ENCODE measurements at regions not wholly inside any gene's neighbourhood (a gene's known extent, or its start where the extent isn't known, plus 50 kb on each side); places are given as distances from the start of the nearest gene placed in this dataset.

DNA sequence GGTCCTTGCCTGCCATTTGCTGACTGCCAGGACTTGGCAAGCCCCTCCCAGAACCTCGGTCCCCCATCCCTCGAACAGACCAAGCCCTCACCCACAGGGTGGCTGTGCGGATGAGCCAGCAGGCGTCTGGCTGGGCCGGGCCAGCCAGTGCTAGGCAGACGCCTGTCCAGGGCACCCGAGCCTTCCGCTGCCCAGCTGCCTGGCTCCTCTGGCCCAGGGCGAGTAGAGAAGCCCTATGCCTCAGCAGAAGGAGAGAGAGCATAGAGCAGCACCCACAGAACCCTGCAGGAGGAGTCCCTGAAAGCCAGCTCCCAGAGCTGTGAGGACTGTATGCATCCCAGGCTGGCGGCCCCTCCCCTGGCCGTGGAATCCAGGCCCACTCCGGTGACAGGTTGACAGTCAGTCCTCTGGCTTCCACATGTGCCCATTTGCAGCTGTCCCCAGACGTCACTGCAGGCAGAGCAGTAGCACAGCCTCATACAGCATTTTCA lies 62.1 kb upstream of the GLI2 start:
- TF ChIP-seq, protein P1, sequence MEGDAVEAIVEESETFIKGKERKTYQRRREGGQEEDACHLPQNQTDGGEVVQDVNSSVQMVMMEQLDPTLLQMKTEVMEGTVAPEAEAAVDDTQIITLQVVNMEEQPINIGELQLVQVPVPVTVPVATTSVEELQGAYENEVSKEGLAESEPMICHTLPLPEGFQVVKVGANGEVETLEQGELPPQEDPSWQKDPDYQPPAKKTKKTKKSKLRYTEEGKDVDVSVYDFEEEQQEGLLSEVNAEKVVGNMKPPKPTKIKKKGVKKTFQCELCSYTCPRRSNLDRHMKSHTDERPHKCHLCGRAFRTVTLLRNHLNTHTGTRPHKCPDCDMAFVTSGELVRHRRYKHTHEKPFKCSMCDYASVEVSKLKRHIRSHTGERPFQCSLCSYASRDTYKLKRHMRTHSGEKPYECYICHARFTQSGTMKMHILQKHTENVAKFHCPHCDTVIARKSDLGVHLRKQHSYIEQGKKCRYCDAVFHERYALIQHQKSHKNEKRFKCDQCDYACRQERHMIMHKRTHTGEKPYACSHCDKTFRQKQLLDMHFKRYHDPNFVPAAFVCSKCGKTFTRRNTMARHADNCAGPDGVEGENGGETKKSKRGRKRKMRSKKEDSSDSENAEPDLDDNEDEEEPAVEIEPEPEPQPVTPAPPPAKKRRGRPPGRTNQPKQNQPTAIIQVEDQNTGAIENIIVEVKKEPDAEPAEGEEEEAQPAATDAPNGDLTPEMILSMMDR (IDR thresholded peaks at IDR 0.05) = no peak
- DNase-seq = no peak
- Histone ChIP-seq H3K36me3 (no peaks in the 10 kb centered on the region), H3K4me1 (peaks cover 0 to 24% (median 4%) of the 10 kb centered on the region in 4 donors), H3K9me3 (no peaks in the 10 kb centered on the region), H3K27ac (no peak overlapping the region), H3K4me3 (no peak overlapping the region), H3K27me3 (peaks cover 0 to 69% of the 10 kb centered on the region in 2 donors)
- intact Hi-C loops (cut with DNase I; ENCODE audit: low total_unique reads) = loop anchor here (2.0 to 10.0 kb wide), 3 partner anchors 119 to 333 kb away; no protein-coding TSS in a partner anchor

DNA sequence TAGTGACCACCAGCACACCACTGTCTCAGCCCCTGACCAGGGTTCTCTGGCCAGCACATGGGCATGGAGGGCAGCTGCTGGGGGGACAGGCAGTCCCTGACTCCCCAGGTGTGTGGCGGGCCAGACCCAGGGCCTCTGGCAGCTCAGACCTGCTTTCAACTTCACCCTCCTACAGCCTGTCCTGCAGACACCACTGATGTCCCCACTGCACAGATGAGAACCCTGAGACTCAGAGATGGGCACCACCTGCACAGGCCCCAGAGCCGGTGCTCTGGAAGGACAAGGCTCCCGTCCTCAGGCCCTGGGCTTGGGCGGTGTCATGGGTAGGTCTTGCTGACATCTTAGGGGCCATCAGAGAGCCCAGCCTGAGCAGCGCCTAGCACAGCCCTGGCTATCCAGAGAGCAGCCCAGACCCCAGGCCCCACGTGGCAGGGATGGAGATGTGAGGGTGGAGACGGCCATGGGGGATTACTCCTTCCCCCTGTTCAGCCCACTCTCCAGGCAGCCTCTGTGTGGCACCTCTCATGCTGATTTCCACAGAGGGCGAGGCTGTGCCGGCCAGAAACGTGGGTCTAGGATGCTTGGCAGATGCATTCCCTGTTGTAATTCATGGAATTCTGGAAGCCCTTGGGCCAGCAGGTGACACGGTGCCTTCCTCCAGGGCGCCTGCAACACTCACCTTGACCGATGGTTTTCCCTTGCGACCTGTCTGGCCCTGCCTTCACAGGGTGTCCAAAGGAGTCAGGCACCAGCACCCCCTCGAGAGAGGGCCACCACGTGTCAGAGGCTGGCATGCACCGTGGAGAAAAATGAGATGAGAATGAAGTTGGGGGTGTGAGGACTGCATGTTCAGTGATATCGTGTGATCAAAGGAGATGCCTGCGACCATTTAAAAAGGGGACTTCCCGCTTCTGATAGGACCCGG lies 61.2 kb upstream of the GLI2 start:
- Histone ChIP-seq H3K36me3 (no peaks in the 10 kb centered on the region), H3K27me3 (peaks cover 0 to 68% of the 10 kb centered on the region in 2 donors), H3K9me3 (no peaks in the 10 kb centered on the region), H3K4me3 (no peak overlapping the region), H3K4me1 (peaks cover 0 to 23% (median 4%) of the 10 kb centered on the region in 4 donors), H3K27ac (no peak overlapping the region)
- TF ChIP-seq, protein P1 (IDR thresholded peaks at IDR 0.05) = no peak
- intact Hi-C loops (cut with DNase I; ENCODE audit: low total_unique reads) = loop anchor here (5.0 to 10.0 kb wide), 3 partner anchors 120 to 240 kb away; no protein-coding TSS in a partner anchor
- no peak for DNase-seq

DNA sequence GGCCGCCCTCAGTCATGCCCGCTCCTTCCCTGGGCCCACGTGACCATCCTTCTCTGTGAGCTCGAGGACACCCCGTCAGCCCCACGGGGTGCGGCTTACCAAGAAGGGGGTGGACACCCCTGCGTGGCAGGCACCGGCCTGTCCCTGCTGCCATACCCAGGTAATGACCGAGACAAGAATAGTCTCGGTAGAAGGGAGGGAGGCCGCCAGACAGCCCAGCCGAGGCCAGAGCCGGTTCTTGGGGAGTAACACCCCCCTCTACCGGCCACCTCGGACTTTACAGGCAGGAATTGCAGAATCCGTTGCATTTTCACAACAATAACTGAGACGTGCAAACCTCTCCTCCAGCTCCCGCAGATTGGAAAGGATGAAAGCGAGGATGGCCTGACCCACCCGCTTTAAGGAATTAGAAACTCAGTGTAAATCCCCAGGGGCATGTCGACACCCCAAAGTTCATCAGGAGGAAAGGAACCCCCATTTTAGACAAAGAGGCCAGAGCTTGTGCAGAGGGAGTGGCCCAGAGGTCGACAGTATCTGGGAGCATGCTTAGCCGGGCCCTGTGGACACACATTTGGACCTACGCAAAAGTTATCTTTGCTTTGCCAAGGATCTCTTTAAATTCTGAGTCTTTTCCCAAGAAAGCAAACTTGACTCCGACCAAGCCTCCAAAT lies 60.1 kb upstream of the GLI2 start:
- Histone ChIP-seq H3K4me3 (no peak overlapping the region), H3K27ac (no peak overlapping the region), H3K4me1 (peaks cover 0 to 19% (median 7%) of the 10 kb centered on the region in 4 donors), H3K27me3 (peaks cover 0 to 64% of the 10 kb centered on the region in 2 donors), H3K36me3 (no peaks in the 10 kb centered on the region), H3K9me3 (no peaks in the 10 kb centered on the region)
- TF ChIP-seq, protein P1 (IDR thresholded peaks at IDR 0.05) = peak; percentile 66 to 68
- peak in 1 of 2 donors; percentile 46 for DNase-seq
- intact Hi-C loops (cut with DNase I; ENCODE audit: low total_unique reads) = loop anchor here (5.0 to 10.0 kb wide), 3 partner anchors 121 to 241 kb away; no protein-coding TSS in a partner anchor

DNA sequence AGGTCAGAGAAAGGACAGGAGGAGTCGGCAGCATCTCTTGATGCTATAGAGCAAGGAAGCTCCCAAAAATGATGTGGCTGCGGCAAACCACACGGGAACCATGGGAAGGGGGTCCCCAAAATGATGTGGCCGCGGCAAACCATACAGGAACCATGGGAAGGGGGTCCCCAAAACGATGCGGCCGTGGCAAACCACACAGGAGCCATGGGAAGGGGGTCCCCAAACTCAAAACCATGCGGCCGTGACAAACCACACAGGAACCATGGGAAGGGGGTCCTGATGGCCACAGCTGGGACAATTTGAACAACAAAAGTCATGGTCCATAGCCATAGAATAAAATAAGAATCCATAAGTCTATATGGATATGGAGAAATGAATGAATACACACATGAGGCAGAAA lies 58.4 kb upstream of the GLI2 start:
- no peaks in the 10 kb centered on the region for H3K9me3 ChIP-seq
- no peak for DNase-seq
- no peak overlapping the region for H3K4me3 ChIP-seq
- H3K36me3 ChIP-seq = no peaks in the 10 kb centered on the region
- peaks cover 0 to 66% of the 10 kb centered on the region in 2 donors for H3K27me3 ChIP-seq
- peaks cover 0 to 13% (median 5%) of the 10 kb centered on the region in 4 donors for H3K4me1 ChIP-seq
- TF ChIP-seq, protein P1 (IDR thresholded peaks at IDR 0.05) = no peak
- intact Hi-C loops (cut with DNase I; ENCODE audit: low total_unique reads) = loop anchor here (5.0 to 10.0 kb wide), 3 partner anchors 122 to 242 kb away; no protein-coding TSS in a partner anchor
- H3K27ac ChIP-seq = no peak overlapping the region

DNA sequence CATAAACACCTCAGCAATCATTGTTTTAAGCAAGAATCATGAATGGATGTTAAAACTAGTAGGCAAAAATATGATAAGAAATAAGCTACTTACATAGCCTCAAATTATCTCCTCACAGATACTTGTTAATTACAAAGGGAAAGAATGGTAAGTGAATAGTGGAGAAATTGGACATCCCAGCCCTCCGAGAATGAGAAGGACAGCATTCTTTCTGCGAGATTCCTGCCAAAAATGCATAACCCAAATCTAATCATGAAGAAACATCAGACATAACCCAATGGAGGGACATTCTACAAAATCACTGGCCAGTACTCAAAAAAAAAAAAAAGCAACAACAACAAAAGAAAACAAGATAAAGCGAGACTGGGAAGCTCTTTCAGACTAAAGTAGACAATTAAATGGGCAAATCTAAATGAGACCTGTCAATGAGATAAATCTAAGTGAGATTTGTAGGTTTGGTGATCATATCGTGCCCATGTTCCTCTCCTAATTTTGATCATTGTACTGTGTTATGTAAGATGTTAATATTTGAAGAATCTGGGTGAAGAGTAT lies 57.9 kb upstream of the GLI2 start:
- Histone ChIP-seq H3K27me3 (peaks cover 0 to 62% of the 10 kb centered on the region in 2 donors), H3K9me3 (no peaks in the 10 kb centered on the region), H3K27ac (no peak overlapping the region), H3K4me3 (no peak overlapping the region), H3K4me1 (peaks cover 0 to 13% (median 5%) of the 10 kb centered on the region in 4 donors), H3K36me3 (no peaks in the 10 kb centered on the region)
- TF ChIP-seq, protein P1 (IDR thresholded peaks at IDR 0.05) = no peak
- intact Hi-C loops (cut with DNase I; ENCODE audit: low total_unique reads) = loop anchor here (5.0 to 10.0 kb wide), 3 partner anchors 123 to 243 kb away; no protein-coding TSS in a partner anchor
- no peak for DNase-seq

Data from tibial artery (tissue), 4 donors.